ENCODE measurements at regions not wholly inside any gene's neighbourhood (a gene's known extent, or its start where the extent isn't known, plus 50 kb on each side); places are given as distances from the start of the nearest gene placed in this dataset.

DNA sequence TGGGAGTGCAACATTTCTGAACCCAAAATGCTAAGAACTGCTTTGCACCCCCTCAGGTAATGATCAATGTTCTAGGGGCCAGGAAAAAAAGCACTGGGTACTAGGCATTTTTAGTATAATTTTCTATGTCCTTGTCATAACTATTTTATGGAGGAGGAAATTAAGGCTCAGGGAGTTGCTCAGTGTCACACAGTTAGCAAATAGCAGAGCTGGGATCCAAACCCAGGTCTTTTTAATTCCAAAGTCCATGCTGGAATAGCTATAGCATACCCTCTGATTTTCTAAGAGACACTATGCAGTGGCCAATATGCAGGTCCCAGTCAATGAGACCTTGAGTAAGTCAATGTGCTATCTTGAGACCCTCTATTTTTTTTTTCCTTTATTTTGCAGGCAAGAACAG is 394.5 kb upstream of the USP24 start:
- peaks cover 11% of the 10 kb centered on the region for H3K4me1 ChIP-seq (ENCODE audit: insufficient read depth, low read length)
- no peak for FAIRE-seq

More for the DNA sequence above, 394.5 kb upstream of the USP24 start:
- Histone ChIP-seq H3K9ac (ENCODE audit: insufficient read depth, low read depth, low read length) (no peak overlapping the region), H3K27ac (ENCODE audit: extremely low read length, insufficient read depth, low read length) (no peak overlapping the region), H3K36me3 (replicated peaks in 1 of 2; ENCODE audit: control insufficient read depth in 1 of 2, insufficient read depth in 2 of 2, low read length in 2 of 2) (no peaks in the 10 kb centered on the region), H4K20me1 (ENCODE audit: insufficient read depth, low read length) (no peaks in the 10 kb centered on the region), H3K4me3 (replicated peaks in 1 of 3; ENCODE audit: insufficient read depth in 1 of 3, low read depth in 2 of 3, low read length in 3 of 3) (no peak overlapping the region), H3K79me2 (ENCODE audit: insufficient read depth, low read length) (no peaks in the 10 kb centered on the region), H2AFZ (ENCODE audit: low read length) (no peak overlapping the region), H3K9me3 (ENCODE audit: low read length) (peaks cover 20% of the 10 kb centered on the region), H3K27me3 (ENCODE audit: control insufficient read depth in 1 of 2, insufficient read depth in 2 of 2, low read length in 2 of 2) (no peaks in the 10 kb centered on the region), H3K4me2 (ENCODE audit: low read depth, low read length) (no peak overlapping the region)
- TF ChIP-seq ZNF292 (CRISPR knock-in tag; IDR thresholded peaks at IDR 0.05; ENCODE audit: borderline replicate concordance, low read depth) (no peak), ZFX (CRISPR knock-in tag; IDR thresholded peaks at IDR 0.05; ENCODE audit: low read depth) (no peak), ZNF772 (CRISPR knock-in tag; IDR thresholded peaks at IDR 0.05) (no peak), ZNF451 (CRISPR knock-in tag; IDR thresholded peaks at IDR 0.05) (no peak), FOXA1 (IDR thresholded peaks at IDR 0.05) (no peak), FOXA1 (CRISPR knock-in tag; IDR thresholded peaks at IDR 0.05) (no peak), MED1 (CRISPR knock-in tag; IDR thresholded peaks at IDR 0.05) (no peak), ZBTB7B (CRISPR knock-in tag; IDR thresholded peaks at IDR 0.05) (no peak), ZNF24 (IDR thresholded peaks at IDR 0.05) (no peak), SMAD9 (CRISPR knock-in tag; IDR thresholded peaks at IDR 0.05) (no peak), SATB2 (CRISPR knock-in tag; IDR thresholded peaks at IDR 0.05) (no peak), CERS6 (CRISPR knock-in tag; IDR thresholded peaks at IDR 0.05) (no peak), SIN3A (IDR thresholded peaks at IDR 0.05; ENCODE audit: borderline replicate concordance, low read depth, low read length) (no peak), ATF2 (CRISPR knock-in tag; IDR thresholded peaks at IDR 0.05) (no peak), ETV6 (CRISPR knock-in tag; conservative IDR thresholded peaks at IDR 0.05) (no peak), MTA3 (CRISPR knock-in tag; IDR thresholded peaks at IDR 0.05) (no peak), ESRRA (CRISPR knock-in tag; IDR thresholded peaks at IDR 0.05; ENCODE audit: low read depth) (no peak), ZNF468 (CRISPR knock-in tag; IDR thresholded peaks at IDR 0.05) (no peak)
- ChIA-PET POLR2A (no interaction called here), CTCF (ENCODE audit: low intra/inter-chr PET ratio, low total read pairs) (no interaction called here)
- DNase-seq (ENCODE audit: low spot score) (no peak), ATAC-seq (no peak)
- BruUV-seq (replicated peaks), result no TSS peak
- intact Hi-C loops (cut with micrococcal nuclease; ENCODE audit: unreplicated experiment), result no loop called here
- in situ Hi-C loops (cut with HindIII; ENCODE audit: extremely low pct_ligation_motif_present, low pct_unique_long_range_greater_than_20kb), result no loop called here
